ENCODE measurements at regions not wholly inside any gene's neighbourhood (a gene's known extent, or its start where the extent isn't known, plus 50 kb on each side); places are given as distances from the start of the nearest gene placed in this dataset.

GRCh38 chr14:62307844-62308243 is 545.6 kb downstream of the SNAPC1 start:
- no peaks in the 10 kb centered on the region for H3K9me3 ChIP-seq
- no peak for TF ChIP-seq POLR2A (IDR thresholded peaks at IDR 0.05)
- TF ChIP-seq CTCF (IDR thresholded peaks at IDR 0.05) = no peak
- TF ChIP-seq EP300 (IDR thresholded peaks at IDR 0.05) = no peak
- no peak for TF ChIP-seq POLR2AphosphoS5 (IDR thresholded peaks at IDR 0.05)
- no peaks in the 10 kb centered on the region for H3K36me3 ChIP-seq
- no peaks in the 10 kb centered on the region for H3K4me1 ChIP-seq
- H3K4me3 ChIP-seq = no peak overlapping the region
- H3K27me3 ChIP-seq = no peaks in the 10 kb centered on the region
- H3K27ac ChIP-seq = no peak overlapping the region
- intact Hi-C loops (cut with DNase I) = no loop called here
- 88 to 89% methylated on average over 3 of the region's 3 CpGs for WGBS, 2 donors
- DNase-seq = no peak

GRCh38 chr14:62308316-62308715 is 546.1 kb downstream of the SNAPC1 start:
- TF ChIP-seq EP300 (IDR thresholded peaks at IDR 0.05) (no peak), POLR2A (IDR thresholded peaks at IDR 0.05) (no peak), POLR2AphosphoS5 (IDR thresholded peaks at IDR 0.05) (no peak), CTCF (IDR thresholded peaks at IDR 0.05) (no peak)
- Histone ChIP-seq H3K36me3 (no peaks in the 10 kb centered on the region), H3K27ac (no peak overlapping the region), H3K9me3 (no peaks in the 10 kb centered on the region), H3K27me3 (no peaks in the 10 kb centered on the region), H3K4me3 (no peak overlapping the region), H3K4me1 (no peaks in the 10 kb centered on the region)
- intact Hi-C loops (cut with DNase I) = no loop called here
- WGBS, 2 donors = 62 to 76% methylated on average over 3 of the region's 3 CpGs
- DNase-seq = no peak

GRCh38 chr14:62308891-62309290 is 546.7 kb downstream of the SNAPC1 start:
- Histone ChIP-seq H3K27me3 (no peaks in the 10 kb centered on the region), H3K4me3 (no peak overlapping the region), H3K27ac (no peak overlapping the region), H3K4me1 (no peaks in the 10 kb centered on the region), H3K36me3 (no peaks in the 10 kb centered on the region), H3K9me3 (no peaks in the 10 kb centered on the region)
- intact Hi-C loops (cut with DNase I) = no loop called here
- DNase-seq = no peak
- 30 to 47% methylated on average over 4 of the region's 4 CpGs for WGBS, 2 donors
- TF ChIP-seq CTCF (IDR thresholded peaks at IDR 0.05) = no peak
- TF ChIP-seq POLR2AphosphoS5 (IDR thresholded peaks at IDR 0.05) = no peak
- no peak for TF ChIP-seq POLR2A (IDR thresholded peaks at IDR 0.05)
- no peak for TF ChIP-seq EP300 (IDR thresholded peaks at IDR 0.05)

- Histone ChIP-seq H3K9me3 (no peaks in the 10 kb centered on the region), H3K27ac (no peak overlapping the region), H3K27me3 (no peaks in the 10 kb centered on the region), H3K4me1 (no peaks in the 10 kb centered on the region), H3K4me3 (no peak overlapping the region), H3K36me3 (no peaks in the 10 kb centered on the region)
- no peak for DNase-seq
- TF ChIP-seq EP300 (IDR thresholded peaks at IDR 0.05) = no peak
- TF ChIP-seq POLR2AphosphoS5 (IDR thresholded peaks at IDR 0.05) = no peak
- TF ChIP-seq POLR2A (IDR thresholded peaks at IDR 0.05) = no peak
- TF ChIP-seq CTCF (IDR thresholded peaks at IDR 0.05) = no peak
- WGBS, 2 donors = 41 to 76% methylated on average over 3 of the region's 3 CpGs
- intact Hi-C loops (cut with DNase I) = no loop called here
These were observed 551.0 kb downstream of the SNAPC1 start for GRCh38 chr14:62313212-62313611.

- 88 to 89% methylated on average over 2 of the region's 2 CpGs for WGBS, 2 donors
- Histone ChIP-seq H3K27ac (no peak overlapping the region), H3K4me3 (no peak overlapping the region), H3K4me1 (no peaks in the 10 kb centered on the region), H3K27me3 (no peaks in the 10 kb centered on the region), H3K36me3 (no peaks in the 10 kb centered on the region), H3K9me3 (no peaks in the 10 kb centered on the region)
- TF ChIP-seq POLR2A (IDR thresholded peaks at IDR 0.05) = no peak
- no peak for TF ChIP-seq CTCF (IDR thresholded peaks at IDR 0.05)
- no peak for TF ChIP-seq EP300 (IDR thresholded peaks at IDR 0.05)
- no peak for TF ChIP-seq POLR2AphosphoS5 (IDR thresholded peaks at IDR 0.05)
- DNase-seq = no peak
- intact Hi-C loops (cut with DNase I) = no loop called here
These were observed 552.0 kb downstream of the SNAPC1 start for GRCh38 chr14:62314221-62314620.
